BJ (cell line): ENCODE measurements at regions not wholly inside any gene's neighbourhood (a gene's known extent, or its start where the extent isn't known, plus 50 kb on each side); places are given as distances from the start of the nearest gene placed in this dataset.

ENCODE experiments used
- CTCF ChIA-PET: fragments of 350-600 bp; formaldehyde crosslinking; extraction: SDS; loops from one replicate; lab custom pipeline; 2021; ENCODE audit warnings: antibody characterized with exemption, inconsistent platforms; lab: Yijun Ruan, JAX
- POLR2A ChIA-PET: fragments of 300-600 bp; sonication (Branson Sonifier 250); formaldehyde crosslinking; extraction: SDS; loops from one replicate; lab custom pipeline; 2021; ENCODE audit warnings: antibody characterized with exemption; lab: Charles Lee
- DNase-seq: peaks from one replicate; pipeline ENCODE4 v3.0.0-alpha.2; 2011; ENCODE audit warnings: low read depth
- H3K27me3 ChIP-seq: 2 replicates; pipeline ENCODE4 v1.6.0; 2011; ENCODE audit warnings: low read length; ENCODE audit not compliant: control insufficient read depth, insufficient read depth
- H3K36me3 ChIP-seq: 2 replicates; pipeline ENCODE4 v1.5.1; 2011; ENCODE audit warnings: low read length; ENCODE audit not compliant: control insufficient read depth, insufficient read depth
- H3K4me3 ChIP-seq: 2 replicates; pipeline ENCODE4 v1.5.1; 2011; ENCODE audit warnings: low read depth, mild to moderate bottlenecking, control low read depth, low read length
- CTCF ChIP-seq: IDR thresholded peaks from 2 replicates; pipeline ENCODE4 v1.5.1; 2011; ENCODE audit warnings: low read depth, mild to moderate bottlenecking, control low read depth, inconsistent platforms, low read length, moderate library complexity; ENCODE audit not compliant: insufficient read depth

- no peak for TF ChIP-seq CTCF
- no peaks in the 10 kb centered on the region for H3K36me3 ChIP-seq
- POLR2A ChIA-PET, result no interaction called here
- H3K4me3 ChIP-seq, result no peak overlapping the region
- peaks cover 2% of the 10 kb centered on the region; the same call in 1 of the 2 replicates for H3K27me3 ChIP-seq
- no peak for DNase-seq
- CTCF ChIA-PET, result interaction anchor here (2.1 kb wide), 1 partner anchor 15 kb away, joined by 4 read pairs; no protein-coding TSS in a partner anchor
Measured at GRCh38 chr10:112880633-112881530, 69.2 kb upstream of the TCF7L2 start.

GRCh38 chr10:112883360-112884178 is 66.5 kb upstream of the TCF7L2 start:
- POLR2A ChIA-PET, result no interaction called here

GRCh38 chr10:112884179-112884504 is 65.9 kb upstream of the TCF7L2 start:
- H3K27me3 ChIP-seq, result peaks cover 6% of the 10 kb centered on the region
- ChIA-PET CTCF (no interaction called here), POLR2A (no interaction called here)
- DNase-seq, result no peak
- no peak overlapping the region for H3K4me3 ChIP-seq
- no peak for TF ChIP-seq CTCF
- H3K36me3 ChIP-seq, result no peaks in the 10 kb centered on the region

More at GRCh38 chr10:112883360-112884178, 66.5 kb upstream of the TCF7L2 start:
- no peaks in the 10 kb centered on the region for H3K36me3 ChIP-seq
- peaks cover 4% of the 10 kb centered on the region; the same call in 1 of the 2 replicates for H3K27me3 ChIP-seq
- no peak for DNase-seq
- no peak overlapping the region for H3K4me3 ChIP-seq
- no peak for TF ChIP-seq CTCF
- CTCF ChIA-PET, result no interaction called here

- no peak for DNase-seq
- no peak overlapping the region for H3K4me3 ChIP-seq
- POLR2A ChIA-PET, result no interaction called here
- no peaks in the 10 kb centered on the region for H3K36me3 ChIP-seq
- no peak for TF ChIP-seq CTCF
- H3K27me3 ChIP-seq, result peaks cover 6% of the 10 kb centered on the region
- CTCF ChIA-PET, result no interaction called here
Measured at GRCh38 chr10:112886463-112886862, 63.6 kb upstream of the TCF7L2 start.

GRCh38 chr10:112887968-112888367 is 62.1 kb upstream of the TCF7L2 start:
- POLR2A ChIA-PET, result interaction anchor here (0.7 kb wide), 1 partner anchor 345 kb away, joined by 23 read pairs; no protein-coding TSS in a partner anchor
- Histone ChIP-seq H3K4me3 (no peak overlapping the region), H3K36me3 (no peaks in the 10 kb centered on the region), H3K27me3 (peaks cover 6% of the 10 kb centered on the region)
- TF ChIP-seq CTCF, result no peak
- DNase-seq, result no peak
- CTCF ChIA-PET, result no interaction called here
